Adrenal gland (tissue), 9 donors: ENCODE measurements at regions not wholly inside any gene's neighbourhood (a gene's known extent, or its start where the extent isn't known, plus 50 kb on each side); places are given as distances from the start of the nearest gene placed in this dataset.
A peak's percentile ranks its signal among the peaks of the same experiment; 100 is the strongest.

Experiments
- DNase-seq, 7 donors: peaks; one replicate each; pipeline ENCODE4 v3.0.0-alpha.2; 2019 to 2020
- H3K27ac ChIP-seq, 5 donors: fragments of 200-600 bp; sonication (generic) in 4 of 5; 1 replicate in 3 of 5; 2 replicates in 2 of 5; pipeline versions ENCODE4 v1.5.1 to v1.8.0; 2016 to 2020; ENCODE audit warnings: mild to moderate bottlenecking in 1 of 5
- H3K27me3 ChIP-seq: fragments of 200-600 bp; 2 replicates; pipeline ENCODE4 v1.8.0; 2021
- H3K36me3 ChIP-seq, 2 donors: fragments of 200-600 bp; replicated peaks in 1 of 2; 1 replicate in 1 of 2; 2 replicates in 1 of 2; pipeline versions ENCODE4 v1.5.1 to v1.8.0; 2018 to 2022
- H3K4me1 ChIP-seq, 2 donors: fragments of 200-600 bp; replicated peaks in 1 of 2; 1 replicate in 1 of 2; 2 replicates in 1 of 2; pipeline versions ENCODE4 v1.5.1 to v1.8.0; 2018 to 2021
- H3K4me3 ChIP-seq, 4 donors: fragments of 200-600 bp; sonication (generic) in 3 of 4; one replicate each; pipeline ENCODE4 v1.5.1; 2016 to 2018
- H3K9me3 ChIP-seq, 3 donors: fragments of 200-600 bp; sonication (generic) in 1 of 3; replicated peaks in 1 of 3; 1 replicate in 2 of 3; 2 replicates in 1 of 3; pipeline versions ENCODE4 v1.5.1 to v1.8.0; 2016 to 2021
- POLR2A ChIP-seq, 2 donors: fragments of 450-650 bp; IDR thresholded peaks; one replicate each; pipeline ENCODE4 v1.6.1; 2017; ENCODE audit warnings: antibody characterized with exemption in 2 of 2, mild to moderate bottlenecking in 2 of 2, moderate library complexity in 1 of 2
- WGBS, 4 donors: extraction: QIAGEN DNeasy Blood & Tissue Kit in 2 of 4; methylation state at CpG; one replicate each; pipeline versions ENCODE4 v1.1.5 to v1.1.7; 2013 to 2017; 5-methylcytosine and 5-hydroxymethylcytosine counted together
- intact Hi-C, 2 donors: fragments of 100-400 bp; cut with DNase I; formaldehyde crosslinking; loops; one replicate each; pipeline versions ENCODE4 v1.14.1 to v1.15.0; 2022 to 2023
- TF ChIP-seq, protein P1 (sequence below), 6 experiments: fragments of 450-650 bp in 4 of 6; fragments of 200-600 bp in 2 of 6; sonication (generic) in 1 of 6; IDR thresholded peaks; 1 replicate in 5 of 6; 2 replicates in 1 of 6; pipeline versions ENCODE4 v1.5.1 to v1.8.0; 2016 to 2021; ENCODE audit warnings: antibody characterized with exemption in 6 of 6, mild to moderate bottlenecking in 2 of 6, moderate library complexity in 1 of 6
- donor health status: healthy with polysubstance abuse.
- donor health status: Bipolar disorder and iron deficiency.
- donor health status: DM: yes; HTN: yes; CAD: no.
- donor health status: DM: no; HTN: no; CAD: no.
- donor health status: DM: no; HTN: no; CAD: no.

GRCh38 chr1:29962336-29962735 lies 726.0 kb downstream of the PTPRU start:
- 60 to 71% (median 62%) methylated on average over 5 of the region's 5 CpGs for WGBS, 4 donors
- peak in 1 of 7 donors; percentile 18 for DNase-seq
- Histone ChIP-seq H3K36me3 (no peaks in the 10 kb centered on the region), H3K4me1 (no peaks in the 10 kb centered on the region), H3K27ac (no peak overlapping the region), H3K4me3 (no peak overlapping the region), H3K27me3 (no peaks in the 10 kb centered on the region), H3K9me3 (no peaks in the 10 kb centered on the region)
- intact Hi-C loops, result no loop called here
- no peak for TF ChIP-seq POLR2A (IDR thresholded peaks at IDR 0.05)
- TF ChIP-seq, protein P1, sequence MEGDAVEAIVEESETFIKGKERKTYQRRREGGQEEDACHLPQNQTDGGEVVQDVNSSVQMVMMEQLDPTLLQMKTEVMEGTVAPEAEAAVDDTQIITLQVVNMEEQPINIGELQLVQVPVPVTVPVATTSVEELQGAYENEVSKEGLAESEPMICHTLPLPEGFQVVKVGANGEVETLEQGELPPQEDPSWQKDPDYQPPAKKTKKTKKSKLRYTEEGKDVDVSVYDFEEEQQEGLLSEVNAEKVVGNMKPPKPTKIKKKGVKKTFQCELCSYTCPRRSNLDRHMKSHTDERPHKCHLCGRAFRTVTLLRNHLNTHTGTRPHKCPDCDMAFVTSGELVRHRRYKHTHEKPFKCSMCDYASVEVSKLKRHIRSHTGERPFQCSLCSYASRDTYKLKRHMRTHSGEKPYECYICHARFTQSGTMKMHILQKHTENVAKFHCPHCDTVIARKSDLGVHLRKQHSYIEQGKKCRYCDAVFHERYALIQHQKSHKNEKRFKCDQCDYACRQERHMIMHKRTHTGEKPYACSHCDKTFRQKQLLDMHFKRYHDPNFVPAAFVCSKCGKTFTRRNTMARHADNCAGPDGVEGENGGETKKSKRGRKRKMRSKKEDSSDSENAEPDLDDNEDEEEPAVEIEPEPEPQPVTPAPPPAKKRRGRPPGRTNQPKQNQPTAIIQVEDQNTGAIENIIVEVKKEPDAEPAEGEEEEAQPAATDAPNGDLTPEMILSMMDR (IDR thresholded peaks at IDR 0.05), result no peak

- Histone ChIP-seq H3K27ac (no peak overlapping the region), H3K4me3 (no peak overlapping the region), H3K27me3 (no peaks in the 10 kb centered on the region), H3K4me1 (no peaks in the 10 kb centered on the region), H3K9me3 (no peaks in the 10 kb centered on the region), H3K36me3 (no peaks in the 10 kb centered on the region)
- intact Hi-C loops, result no loop called here
- peak in 1 of 7 donors; percentile 20 for DNase-seq
- no peak for TF ChIP-seq POLR2A (IDR thresholded peaks at IDR 0.05)
- TF ChIP-seq, protein P1 (IDR thresholded peaks at IDR 0.05), result no peak
- WGBS, 4 donors, result 77 to 85% (median 82%) methylated on average over 7 to 8 of the region's 8 CpGs
These were observed 725.2 kb downstream of the PTPRU start for GRCh38 chr1:29961293-29962059.

GRCh38 chr1:29960876-29961275 lies 724.6 kb downstream of the PTPRU start:
- Histone ChIP-seq H3K4me1 (no peaks in the 10 kb centered on the region), H3K36me3 (no peaks in the 10 kb centered on the region), H3K27ac (no peak overlapping the region), H3K9me3 (no peaks in the 10 kb centered on the region), H3K27me3 (no peaks in the 10 kb centered on the region), H3K4me3 (no peak overlapping the region)
- DNase-seq, result peak in 2 of 7 donors; percentile 11 to 17
- WGBS, 4 donors, result 57 to 63% (median 59%) methylated on average over 1 to 10 of the region's 10 CpGs
- no peak for TF ChIP-seq POLR2A (IDR thresholded peaks at IDR 0.05)
- TF ChIP-seq, protein P1 (IDR thresholded peaks at IDR 0.05), result no peak
- intact Hi-C loops, result no loop called here

GRCh38 chr1:29960156-29960755 lies 723.9 kb downstream of the PTPRU start:
- 82 to 85% (median 83%) methylated on average over 4 to 10 of the region's 10 CpGs for WGBS, 4 donors
- Histone ChIP-seq H3K4me1 (no peaks in the 10 kb centered on the region), H3K27ac (no peak overlapping the region), H3K27me3 (no peaks in the 10 kb centered on the region), H3K9me3 (no peaks in the 10 kb centered on the region), H3K4me3 (no peak overlapping the region), H3K36me3 (no peaks in the 10 kb centered on the region)
- intact Hi-C loops, result no loop called here
- TF ChIP-seq, protein P1 (IDR thresholded peaks at IDR 0.05), result no peak
- TF ChIP-seq POLR2A (IDR thresholded peaks at IDR 0.05), result no peak
- peak in 2 of 7 donors; percentile 9 to 24 for DNase-seq
